NCI-H2171 treated with DMSO at 0.1 percent for 48 hours (cell line): ENCODE measurements at regions not wholly inside any gene's neighbourhood (a gene's known extent, or its start where the extent isn't known, plus 50 kb on each side); places are given as distances from the start of the nearest gene placed in this dataset.

ENCODE experiments used
- DNase-seq: peaks from one replicate; lab custom pipeline; 2025; lab: John Stamatoyannopoulos, UW

- DNase-seq, result no peak
Observed at GRCh38 chr4:183563874-183564273, 59.0 kb downstream of the ING2 start.

- peak; percentile 47 for DNase-seq
Observed at GRCh38 chr4:183571350-183571941, 66.6 kb downstream of the ING2 start.

GRCh38 chr4:183576701-183577404 is 72.0 kb downstream of the ING2 start:
- no peak for DNase-seq

GRCh38 chr4:183580370-183580769 is 75.5 kb downstream of the ING2 start:
- no peak for DNase-seq

DNA sequence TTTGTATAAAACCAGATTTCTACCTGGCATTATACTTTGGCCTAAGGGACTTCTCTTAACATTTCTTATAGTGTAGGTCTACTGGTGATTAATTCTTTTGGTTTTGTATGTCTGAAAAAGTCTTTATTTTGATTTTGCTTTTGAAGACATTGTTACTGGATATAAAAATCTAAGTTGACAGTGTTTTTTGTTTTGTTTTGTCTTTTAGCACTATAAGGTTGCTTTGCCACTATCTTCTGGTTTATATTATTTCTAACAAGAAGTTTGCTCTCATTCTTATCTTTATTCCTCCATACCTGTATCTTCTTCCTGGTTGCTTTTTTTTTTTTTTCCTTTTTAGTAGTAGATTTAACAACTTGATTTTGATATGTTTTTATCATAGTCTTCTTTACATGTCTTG is 76.0 kb downstream of the ING2 start:
- DNase-seq, result no peak

- DNase-seq, result no peak
Observed at GRCh38 chr4:183586824-183587223, 72.2 kb downstream of the RWDD4 start.

- DNase-seq, result peak; percentile 31
Observed at GRCh38 chr4:183588169-183588675, 70.8 kb downstream of the RWDD4 start.

DNA sequence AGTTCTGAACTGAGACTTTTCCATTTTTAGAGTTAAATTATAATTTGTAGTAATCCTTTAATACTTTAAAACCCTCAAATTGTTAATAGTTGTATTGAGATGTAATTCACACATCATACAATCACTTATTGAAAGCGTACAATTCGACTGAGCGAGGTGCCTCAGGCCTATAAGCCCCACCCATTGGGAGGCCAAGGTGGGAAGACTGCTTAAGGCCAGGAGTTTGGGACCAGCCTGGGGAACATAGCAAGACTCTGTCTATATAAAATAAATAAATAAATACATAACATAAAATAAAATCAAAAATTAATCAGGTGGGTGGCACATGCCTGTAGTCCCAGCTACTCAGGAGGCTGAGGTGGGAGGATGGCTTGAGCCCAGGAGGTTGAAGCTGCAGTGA is 70.3 kb downstream of the RWDD4 start:
- no peak for DNase-seq

DNA sequence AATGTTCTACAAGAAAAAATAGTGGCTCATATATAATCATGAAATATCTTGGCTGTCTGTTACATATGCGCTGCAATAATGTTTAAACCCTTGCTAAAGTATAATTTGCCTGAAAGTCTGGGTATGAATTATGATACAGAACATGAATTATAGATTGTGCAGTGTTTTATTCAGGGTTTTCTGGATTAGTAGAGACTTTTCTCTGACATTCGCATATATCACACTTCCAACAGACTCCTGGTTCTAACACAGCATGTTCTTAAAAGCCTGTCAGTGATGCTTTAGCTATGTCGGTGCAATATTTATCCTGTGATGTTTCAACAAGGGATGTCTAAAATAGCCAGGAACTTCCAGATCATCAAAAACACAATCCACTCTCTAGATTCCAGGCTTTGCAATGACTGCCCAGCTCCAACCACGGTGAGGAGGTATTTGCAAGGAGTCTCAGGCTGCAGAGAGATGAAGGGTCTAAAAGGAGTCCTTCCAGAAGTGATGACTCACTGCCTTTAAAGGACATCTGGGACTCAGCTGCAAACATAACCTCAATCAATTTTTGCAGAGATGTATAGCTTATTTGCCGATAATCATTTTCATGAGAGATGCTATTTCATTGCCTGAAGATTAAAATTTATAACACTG is 69.4 kb downstream of the RWDD4 start:
- DNase-seq, result no peak
